HCT116 (cell line): ENCODE measurements at regions not wholly inside any gene's neighbourhood (a gene's known extent, or its start where the extent isn't known, plus 50 kb on each side); places are given as distances from the start of the nearest gene placed in this dataset.
A peak's percentile ranks its signal among the peaks of the same experiment; 100 is the strongest.

Experiments used
- ATAC-seq: fragments of 200-7000 bp; cut with Tn5 transposase; 2 replicates; pipeline ENCODE4 v1.9.1; 2020; ENCODE audit warnings: mild to moderate bottlenecking, moderate library complexity
- BruUV-seq: library from RNA; stranded (reverse); fragments of 400-500 nt; replicated peaks from 2 replicates; lab custom pipeline; 2021; lab: Mats Ljungman, UMichigan
- CTCF ChIA-PET: fragments of 300-600 bp; sonication (Branson Sonifier 250); formaldehyde crosslinking; loops from one replicate; lab custom pipeline; 2021; ENCODE audit warnings: antibody characterized with exemption; lab: Charles Lee
- POLR2A ChIA-PET: fragments of 300-600, 350-600 bp; sonication (Branson Sonifier 250); formaldehyde crosslinking; loops from one replicate; lab custom pipeline; 2021; ENCODE audit warnings: antibody characterized with exemption; lab: Charles Lee
- RAD21 ChIA-PET, 2 experiments: fragments of 300-600 bp; sonication (Branson Sonifier 250); formaldehyde crosslinking; loops; one replicate each; lab custom pipeline; 2023; ENCODE audit warnings: low total read pairs in 2 of 2; ENCODE audit not compliant: uncharacterized antibody in 2 of 2, unreplicated experiment in 2 of 2, low non-redundant PET in 1 of 2; lab: Charles Lee
- DNase-seq: peaks from one replicate; pipeline ENCODE4 v3.0.0-alpha.2; 2010; ENCODE audit warnings: low read depth, low spot score
- H2AFZ ChIP-seq: fragments of 200-600 bp; shearing (Covaris generic), sonication (generic); 2 replicates; pipeline ENCODE4 v1.6.1; 2017; ENCODE audit warnings: low read depth, mixed run types, mixed read lengths, antibody characterized with exemption, low read length; ENCODE audit not compliant: poor library complexity, severe bottlenecking
- H3K27ac ChIP-seq: 2 replicates; pipeline ENCODE4 v1.5.1; 2012; ENCODE audit warnings: low read depth, low read length
- H3K27me3 ChIP-seq: fragments of 200-600 bp; sonication (generic); 2 replicates; pipeline ENCODE4 v1.6.1; 2016; ENCODE audit warnings: mixed run types, low read length, mixed read lengths; ENCODE audit not compliant: insufficient read depth
- H3K36me3 ChIP-seq, 2 experiments: fragments of 200-500 bp in 1 of 2; fragments of 200-600 bp in 1 of 2; sonication (Bioruptor generic) in 1 of 2; sonication (generic) in 1 of 2; 2 replicates each; pipeline versions ENCODE4 v1.5.1 to v1.6.1; 2014 to 2016; ENCODE audit warnings: low read length in 2 of 2, inconsistent platforms in 1 of 2, mixed read lengths in 1 of 2, mixed run types in 1 of 2; ENCODE audit not compliant: insufficient read depth in 2 of 2, control insufficient read depth in 1 of 2
- H3K4me1 ChIP-seq, 2 experiments: fragments of 200-600 bp in 1 of 2; sonication (generic) in 1 of 2; 2 replicates each; pipeline versions ENCODE4 v1.5.1 to v1.6.1; 2012 to 2017; ENCODE audit warnings: low read length in 2 of 2, inconsistent platforms in 1 of 2, mild to moderate bottlenecking in 1 of 2, mixed read lengths in 1 of 2, mixed run types in 1 of 2, moderate library complexity in 1 of 2; ENCODE audit not compliant: insufficient read depth in 2 of 2, control insufficient read depth in 1 of 2
- H3K4me2 ChIP-seq: fragments of 200-600 bp; sonication (generic); 2 replicates; pipeline ENCODE4 v1.6.1; 2017; ENCODE audit warnings: mixed run types, low read length, mixed read lengths
- H3K4me3 ChIP-seq, 2 experiments: fragments of 200-600 bp in 1 of 2; sonication (generic) in 1 of 2; replicated peaks in 1 of 2; 2 replicates each; pipeline ENCODE4 v1.5.1; 2011 to 2016; ENCODE audit warnings: low read length in 2 of 2, control low read depth in 1 of 2, low read depth in 1 of 2, mild to moderate bottlenecking in 1 of 2, mixed read lengths in 1 of 2, mixed run types in 1 of 2
- H3K79me2 ChIP-seq: fragments of 200-600 bp; sonication (generic); 2 replicates; pipeline ENCODE4 v1.6.1; 2017; ENCODE audit warnings: mild to moderate bottlenecking, mixed run types, low read length, moderate library complexity, mixed read lengths; ENCODE audit not compliant: insufficient read depth
- H3K9ac ChIP-seq: fragments of 200-600 bp; sonication (generic); 2 replicates; pipeline ENCODE4 v1.6.1; 2016; ENCODE audit warnings: low read length, mixed read lengths
- H3K9me2 ChIP-seq: fragments of 200-600 bp; sonication (generic), shearing (Covaris generic); 2 replicates; pipeline ENCODE4 v1.6.1; 2017; ENCODE audit warnings: mixed run types, mild to moderate bottlenecking, moderate library complexity; ENCODE audit not compliant: insufficient read depth
- H3K9me3 ChIP-seq, 2 experiments: fragments of 200-500 bp in 1 of 2; fragments of 200-600 bp in 1 of 2; sonication (Bioruptor generic) in 1 of 2; sonication (generic) in 1 of 2; 2 replicates each; pipeline ENCODE4 v1.6.1; 2014 to 2017; ENCODE audit warnings: low read length in 2 of 2, mixed read lengths in 2 of 2, inconsistent platforms in 1 of 2, low read depth in 1 of 2, mild to moderate bottlenecking in 1 of 2, mixed run types in 1 of 2, moderate library complexity in 1 of 2; ENCODE audit not compliant: control insufficient read depth in 1 of 2, insufficient read depth in 1 of 2
- H4K20me1 ChIP-seq: fragments of 200-600 bp; sonication (generic), shearing (Covaris generic); 2 replicates; pipeline ENCODE4 v1.6.1; 2017; ENCODE audit warnings: mixed run types, mild to moderate bottlenecking, moderate library complexity; ENCODE audit not compliant: insufficient read depth
- ATF3 ChIP-seq: IDR thresholded peaks from 2 replicates; pipeline ENCODE4 v1.6.1; 2012
- CEBPB ChIP-seq: IDR thresholded peaks from 2 replicates; pipeline ENCODE4 v1.6.1; 2012; ENCODE audit warnings: low read depth
- CTCF ChIP-seq, 3 experiments: fragments of 200-600 bp in 1 of 3; sonication (generic) in 1 of 3; IDR thresholded peaks in 2 of 3; conservative IDR thresholded peaks in 1 of 3; 2 replicates each; pipeline ENCODE4 v1.5.1; 2012 to 2017; ENCODE audit warnings: low read depth in 2 of 3, low read length in 2 of 3, antibody characterized with exemption in 1 of 3, borderline replicate concordance in 1 of 3, control low read depth in 1 of 3, mild to moderate bottlenecking in 1 of 3, mixed read lengths in 1 of 3, mixed run types in 1 of 3, moderate library complexity in 1 of 3; ENCODE audit not compliant: insufficient read depth in 1 of 3
- EGR1 ChIP-seq: IDR thresholded peaks from 2 replicates; pipeline ENCODE4 v1.6.1; 2012; ENCODE audit warnings: low read depth
- ELF1 ChIP-seq: IDR thresholded peaks from 2 replicates; pipeline ENCODE4 v1.6.1; 2012; ENCODE audit warnings: low read depth, borderline replicate concordance
- EZH2 ChIP-seq: fragments of 200-600 bp; sonication (generic); IDR thresholded peaks from 2 replicates; pipeline ENCODE4 v1.6.1; 2017; ENCODE audit warnings: antibody characterized with exemption, mixed run types
- EZH2phosphoT487 ChIP-seq: fragments of 200-600 bp; IDR thresholded peaks from 2 replicates; pipeline ENCODE4 v1.6.1; 2018; ENCODE audit warnings: antibody characterized with exemption, borderline replicate concordance
- FOSL1 ChIP-seq: IDR thresholded peaks from 2 replicates; pipeline ENCODE4 v1.6.1; 2012; ENCODE audit warnings: low read depth
- JUND ChIP-seq: IDR thresholded peaks from 2 replicates; pipeline ENCODE4 v1.6.1; 2012
- MAX ChIP-seq: IDR thresholded peaks from 2 replicates; pipeline ENCODE4 v1.6.1; 2012
- POLR2A ChIP-seq: IDR thresholded peaks from 2 replicates; pipeline ENCODE4 v1.7.0; 2011; ENCODE audit warnings: borderline replicate concordance; ENCODE audit not compliant: insufficient read depth, insufficient read length; ENCODE audit errors: extremely low read depth
- POLR2AphosphoS5 ChIP-seq: IDR thresholded peaks from 2 replicates; pipeline ENCODE4 v1.6.1; 2011; ENCODE audit warnings: mild to moderate bottlenecking, low read depth, low read length, moderate library complexity
- SP1 ChIP-seq: IDR thresholded peaks from 2 replicates; pipeline ENCODE4 v1.6.1; 2012; ENCODE audit warnings: low read depth
- TCF7L2 ChIP-seq: IDR thresholded peaks from 2 replicates; pipeline ENCODE4 v1.7.0; 2011; ENCODE audit warnings: borderline replicate concordance, inconsistent platforms; ENCODE audit not compliant: insufficient read depth, insufficient read length; ENCODE audit errors: extremely low read depth
- ZBTB33 ChIP-seq: IDR thresholded peaks from 2 replicates; pipeline ENCODE4 v1.6.1; 2011; ENCODE audit warnings: mild to moderate bottlenecking, low read length, moderate library complexity; ENCODE audit not compliant: insufficient replicate concordance; ENCODE audit errors: extremely low read depth
- ZFX ChIP-seq: fragments of 450-650 bp; IDR thresholded peaks from 2 replicates; pipeline ENCODE4 v1.6.1; 2017
- intact Hi-C: fragments of 100-400 bp; cut with micrococcal nuclease; formaldehyde crosslinking; loops from 2 replicates; pipeline ENCODE4 v1.10.0; 2022

- ChIA-PET RAD21 (no interaction called here), CTCF (no interaction called here), POLR2A (no interaction called here)
- Histone ChIP-seq H3K4me3 (no peak overlapping the region), H2AFZ (no peak overlapping the region), H3K9ac (no peak overlapping the region), H3K9me2 (no peaks in the 10 kb centered on the region), H3K79me2 (no peaks in the 10 kb centered on the region), H3K9me3 (no peaks in the 10 kb centered on the region), H3K4me1 (peaks cover 0 to 16% of the 10 kb centered on the region in 2 experiments; a peak in 3 of 4 replicates), H3K27ac (no peak overlapping the region), H3K27me3 (no peaks in the 10 kb centered on the region), H3K36me3 (no peaks in the 10 kb centered on the region), H3K4me2 (peak overlapping the region; percentile 16; the same call in 1 of the 2 replicates), H4K20me1 (no peaks in the 10 kb centered on the region)
- no TSS peak for BruUV-seq
- ATAC-seq, result no peak
- no peak for DNase-seq
- intact Hi-C loops, result no loop called here
- TF ChIP-seq SP1 (peak; percentile 39; the same call in 1 of the 2 replicates), POLR2A (no peak)
Measured at GRCh38 chr6:81895511-81896185, 143.2 kb upstream of the TENT5A start.

- intact Hi-C loops, result no loop called here
- H3K4me1 ChIP-seq, result peaks cover 0 to 16% of the 10 kb centered on the region in 2 experiments; a peak in 3 of 4 replicates
- RAD21 ChIA-PET, result no interaction called here
- ATAC-seq (no peak), DNase-seq (no peak)
- CTCF ChIA-PET, result no interaction called here
- no peak overlapping the region for H2AFZ ChIP-seq
- H3K36me3 ChIP-seq, result no peaks in the 10 kb centered on the region
- H3K9me2 ChIP-seq, result no peaks in the 10 kb centered on the region
- H3K27me3 ChIP-seq, result no peaks in the 10 kb centered on the region
- POLR2A ChIA-PET, result no interaction called here
- no peaks in the 10 kb centered on the region for H4K20me1 ChIP-seq
- H3K9ac ChIP-seq, result no peak overlapping the region
- peak overlapping the region; percentile 16; the same call in 1 of the 2 replicates for H3K4me2 ChIP-seq
- H3K9me3 ChIP-seq, result no peaks in the 10 kb centered on the region
- no peak overlapping the region for H3K27ac ChIP-seq
- H3K4me3 ChIP-seq, result no peak overlapping the region
- H3K79me2 ChIP-seq, result no peaks in the 10 kb centered on the region
- BruUV-seq, result no TSS peak
- TF ChIP-seq CTCF (IDR thresholded peaks at IDR 0.05 in 2 of 3, conservative IDR thresholded peaks at IDR 0.05 in 1 of 3; ENCODE audit: borderline replicate concordance in 1 of 3, insufficient read depth in 1 of 3, low read depth in 2 of 3, low read length in 2 of 3) (no peak), FOSL1 (no peak), CEBPB (no peak), POLR2A (no peak), ATF3 (no peak), MAX (no peak), POLR2AphosphoS5 (no peak), EZH2 (no peak), EZH2phosphoT487 (no peak), ZFX (no peak), ELF1 (no peak), ZBTB33 (no peak), JUND (no peak), EGR1 (no peak), TCF7L2 (no peak)
Measured at GRCh38 chr6:81894788-81895271, 142.3 kb upstream of the TENT5A start.
